Left colon (tissue), 2 donors: ENCODE measurements at regions not wholly inside any gene's neighbourhood (a gene's known extent, or its start where the extent isn't known, plus 50 kb on each side); places are given as distances from the start of the nearest gene placed in this dataset.
"Not testable (repeated sequence)": the region's sequence is repeated elsewhere in the genome, so short reads cannot be mapped to it uniquely, and the experiment has no call there.

Experiments used
- ATAC-seq: fragments of 200-7000 bp; cut with Tn5 transposase; one replicate; pipeline ENCODE4 v1.9.1; 2020; ENCODE audit warnings: mild to moderate bottlenecking, moderate library complexity
- DNase-seq, 2 donors: peaks; one replicate each; pipeline ENCODE4 v3.0.0-alpha.2; 2020
- intact Hi-C, 2 donors: fragments of 100-400 bp; cut with DNase I in 1 of 2; cut with micrococcal nuclease in 1 of 2; formaldehyde crosslinking; loops; one replicate each; pipeline versions ENCODE4 v1.11.2 to v1.14.0; 2022; cut with DNase I, micrococcal nuclease
- donor health status: DM: no; HTN: no; CAD: no.
- donor health status: DM: yes; HTN: yes; CAD: no.

- intact Hi-C loops: no loop called here
- ATAC-seq (peak; percentile 65), DNase-seq (no peak)
These were observed 137.0 kb upstream of the C2CD4B start for GRCh38 chr15:62301993-62302675.

GRCh38 chr15:62306851-62307504, 141.9 kb upstream of the C2CD4B start:
- ATAC-seq (peak; percentile 93), DNase-seq (peak; percentile 48 to 56)
- intact Hi-C loops: no loop called here

GRCh38 chr15:62307551-62307950, 142.5 kb upstream of the C2CD4B start:
- ATAC-seq (no peak), DNase-seq (no peak)
- intact Hi-C loops: no loop called here

GRCh38 chr15:62316413-62317060, 151.5 kb upstream of the C2CD4B start:
- DNase-seq (no peak), ATAC-seq (no peak)
- intact Hi-C loops: no loop called here

GRCh38 chr15:62320259-62320658, 155.2 kb upstream of the C2CD4B start:
- no peak for ATAC-seq
- intact Hi-C loops: no loop called here
- DNase-seq: no peak

- intact Hi-C loops: no loop called here
- no peak for ATAC-seq
These were observed 158.3 kb upstream of the C2CD4B start for GRCh38 chr15:62323353-62323890.

GRCh38 chr15:62324382-62324781, 159.3 kb upstream of the C2CD4B start:
- ATAC-seq (no peak), DNase-seq (no peak)
- intact Hi-C loops: no loop called here

More at GRCh38 chr15:62323353-62323890, 158.3 kb upstream of the C2CD4B start:
- no peak for DNase-seq

- intact Hi-C loops: no loop called here
- DNase-seq: no peak
- ATAC-seq: no peak
These were observed 160.5 kb upstream of the C2CD4B start for GRCh38 chr15:62325597-62325996.

- DNase-seq: no peak
- no peak for ATAC-seq
- intact Hi-C loops: no loop called here
These were observed 161.5 kb upstream of the C2CD4B start for GRCh38 chr15:62326460-62327011.

- DNase-seq (no peak), ATAC-seq (no peak)
- intact Hi-C loops: no loop called here
These were observed 162.3 kb upstream of the C2CD4B start for GRCh38 chr15:62327406-62327805.

GRCh38 chr15:62332472-62332871, 167.4 kb upstream of the C2CD4B start:
- DNase-seq, intact Hi-C loops, ATAC-seq: not testable (repeated sequence)

GRCh38 chr15:62334536-62334935, 169.5 kb upstream of the C2CD4B start:
- intact Hi-C loops: no loop called here

GRCh38 chr15:62337934-62338333, 172.8 kb upstream of the C2CD4B start:
- DNase-seq: no peak
- intact Hi-C loops: no loop called here
- no peak for ATAC-seq

More at GRCh38 chr15:62334536-62334935, 169.5 kb upstream of the C2CD4B start:
- DNase-seq (no peak), ATAC-seq (no peak)

GRCh38 chr15:62338497-62338896, 173.4 kb upstream of the C2CD4B start:
- intact Hi-C loops: no loop called here
- peak; percentile 12 for ATAC-seq
- DNase-seq: no peak

GRCh38 chr15:62342959-62343358, 177.9 kb upstream of the C2CD4B start:
- DNase-seq: no peak
- ATAC-seq: no peak
- intact Hi-C loops: no loop called here

GRCh38 chr15:62343397-62343796, 178.3 kb upstream of the C2CD4B start:
- DNase-seq (no peak), ATAC-seq (peak; percentile 41)
- intact Hi-C loops: no loop called here

GRCh38 chr15:62344806-62345539, 179.9 kb upstream of the C2CD4B start:
- intact Hi-C loops: no loop called here
- peak; percentile 70 for ATAC-seq
- DNase-seq: peak; percentile 35 to 64

- no peak for DNase-seq
- intact Hi-C loops: no loop called here
- ATAC-seq: no peak
These were observed 181.1 kb upstream of the C2CD4B start for GRCh38 chr15:62346168-62346567.

- DNase-seq (no peak), ATAC-seq (peak; percentile 41)
- intact Hi-C loops: no loop called here
These were observed 183.0 kb upstream of the C2CD4B start for GRCh38 chr15:62348118-62348517.
